Endodermal cell (in vitro differentiated cells): ENCODE measurements at regions not wholly inside any gene's neighbourhood (a gene's known extent, or its start where the extent isn't known, plus 50 kb on each side); places are given as distances from the start of the nearest gene placed in this dataset.

Experiments
- DNase-seq: peaks from one replicate; pipeline ENCODE4 v3.0.0-alpha.2; 2017
- H3K27ac ChIP-seq: 2 replicates; pipeline ENCODE4 v1.5.1; 2013; ENCODE audit warnings: mild to moderate bottlenecking, low read depth, low read length, moderate library complexity
- H3K27me3 ChIP-seq: 2 replicates; pipeline ENCODE4 v1.6.1; 2013; ENCODE audit warnings: mild to moderate bottlenecking, low read length, moderate library complexity; ENCODE audit not compliant: insufficient read depth, control insufficient read depth, poor library complexity, severe bottlenecking
- H3K36me3 ChIP-seq: 2 replicates; pipeline ENCODE4 v1.7.0; 2013; ENCODE audit warnings: mild to moderate bottlenecking, low read length, moderate library complexity; ENCODE audit not compliant: control insufficient read depth, insufficient read depth
- H3K4me1 ChIP-seq: one replicate; pipeline ENCODE4 v1.7.0; 2013; ENCODE audit warnings: low read length; ENCODE audit not compliant: control insufficient read depth, insufficient read depth
- H3K4me3 ChIP-seq: 2 replicates; pipeline ENCODE4 v1.5.1; 2013; ENCODE audit warnings: mild to moderate bottlenecking, low read length, moderate library complexity
- H3K9ac ChIP-seq: 2 replicates; pipeline ENCODE4 v1.6.1; 2013; ENCODE audit warnings: mild to moderate bottlenecking, low read length, moderate library complexity; ENCODE audit not compliant: poor library complexity, severe bottlenecking; ENCODE audit errors: extremely low read depth
- H3K9me3 ChIP-seq: 2 replicates; pipeline ENCODE4 v1.6.1; 2013; ENCODE audit warnings: mild to moderate bottlenecking, low read length, moderate library complexity; ENCODE audit not compliant: control insufficient read depth
- H3K27ac Mint-ChIP-seq: 2 replicates; pipeline ENCODE4 v1.8.0; 2020; ENCODE audit warnings: mixed read lengths
- H3K27me3 Mint-ChIP-seq: 2 replicates; pipeline ENCODE4 v1.8.0; 2021; ENCODE audit warnings: mild to moderate bottlenecking, mixed read lengths; ENCODE audit not compliant: insufficient read depth
- H3K36me3 Mint-ChIP-seq: 2 replicates; pipeline ENCODE4 v1.8.0; 2020; ENCODE audit warnings: low read depth, mixed read lengths
- H3K4me1 Mint-ChIP-seq: 2 replicates; pipeline ENCODE4 v1.8.0; 2020; ENCODE audit warnings: mixed read lengths
- H3K4me3 Mint-ChIP-seq: 2 replicates; pipeline ENCODE4 v1.8.0; 2020; ENCODE audit warnings: mild to moderate bottlenecking, moderate library complexity, mixed read lengths
- H3K9me3 Mint-ChIP-seq: 2 replicates; pipeline ENCODE4 v1.8.0; 2020; ENCODE audit warnings: mild to moderate bottlenecking, mixed read lengths
- WGBS, 2 experiments: methylation state at CpG; one replicate each; pipeline versions ENCODE4 v1.1.5 to v1.1.7; 2013; ENCODE audit warnings: missing lambda C conversion rate in 2 of 2, mixed read lengths in 1 of 2; ENCODE audit not compliant: insufficient coverage in 1 of 2, insufficient read length in 1 of 2; 5-methylcytosine and 5-hydroxymethylcytosine counted together
- TF ChIP-seq, protein P1 (sequence below): fragments of 200-600 bp; sonication (generic); conservative IDR thresholded peaks from 2 replicates; pipeline ENCODE4 v1.5.0; 2021; ENCODE audit warnings: antibody characterized with exemption, mild to moderate bottlenecking

DNA sequence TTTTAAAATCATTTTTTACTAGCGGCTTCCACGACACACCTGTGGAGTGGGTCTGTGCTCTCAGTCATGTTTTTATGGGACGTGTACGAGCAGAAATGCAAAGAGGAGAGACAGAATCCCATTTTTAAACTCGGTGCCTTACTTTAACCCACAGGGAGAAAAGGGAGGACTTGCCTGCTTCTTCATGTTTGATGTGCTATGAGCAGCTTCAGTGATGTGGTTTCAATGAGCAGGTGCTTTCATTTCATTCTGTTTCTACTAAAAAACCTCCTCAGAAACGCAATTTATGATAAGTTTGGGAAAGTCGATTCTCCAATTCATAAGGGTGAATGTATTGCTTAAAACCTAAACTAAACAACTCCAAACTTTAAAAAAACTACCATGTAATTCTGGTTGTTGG lies 537.2 kb downstream of the GATA3 start:
- Mint-ChIP-seq H3K36me3 (no peaks in the 10 kb centered on the region), H3K9me3 (no peaks in the 10 kb centered on the region), H3K4me1 (no peaks in the 10 kb centered on the region)

DNA sequence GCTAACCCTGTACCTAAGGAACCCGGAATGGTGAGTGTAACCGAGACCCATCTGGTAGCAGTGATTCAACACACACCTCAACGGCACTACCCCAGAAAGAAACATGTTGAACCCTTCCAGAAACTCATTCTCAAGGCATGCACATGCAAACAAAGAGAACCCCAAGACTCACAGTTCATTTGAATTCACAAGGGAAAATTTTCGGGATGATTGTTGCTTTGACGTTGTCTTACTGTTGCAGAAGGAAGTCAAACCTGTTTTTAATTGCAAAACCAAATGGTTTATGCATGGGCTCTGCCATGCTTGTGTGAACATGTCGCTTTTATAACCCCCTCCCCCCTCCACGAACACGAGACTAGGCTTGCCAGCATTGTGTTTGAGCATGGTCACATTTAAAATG lies 539.7 kb downstream of the GATA3 start:
- WGBS, 2 experiments, result 89 to 90% methylated on average over 3 to 8 of the region's 8 CpGs
- DNase-seq, result no peak

More for the DNA sequence above, 537.2 kb downstream of the GATA3 start:
- DNase-seq, result no peak
- no peak overlapping the region for H3K27ac Mint-ChIP-seq
- H3K27me3 Mint-ChIP-seq, result peaks cover 7% of the 10 kb centered on the region
- H3K4me3 Mint-ChIP-seq, result no peak overlapping the region
- H3K27me3 ChIP-seq, result no peaks in the 10 kb centered on the region
- TF ChIP-seq, protein P1, sequence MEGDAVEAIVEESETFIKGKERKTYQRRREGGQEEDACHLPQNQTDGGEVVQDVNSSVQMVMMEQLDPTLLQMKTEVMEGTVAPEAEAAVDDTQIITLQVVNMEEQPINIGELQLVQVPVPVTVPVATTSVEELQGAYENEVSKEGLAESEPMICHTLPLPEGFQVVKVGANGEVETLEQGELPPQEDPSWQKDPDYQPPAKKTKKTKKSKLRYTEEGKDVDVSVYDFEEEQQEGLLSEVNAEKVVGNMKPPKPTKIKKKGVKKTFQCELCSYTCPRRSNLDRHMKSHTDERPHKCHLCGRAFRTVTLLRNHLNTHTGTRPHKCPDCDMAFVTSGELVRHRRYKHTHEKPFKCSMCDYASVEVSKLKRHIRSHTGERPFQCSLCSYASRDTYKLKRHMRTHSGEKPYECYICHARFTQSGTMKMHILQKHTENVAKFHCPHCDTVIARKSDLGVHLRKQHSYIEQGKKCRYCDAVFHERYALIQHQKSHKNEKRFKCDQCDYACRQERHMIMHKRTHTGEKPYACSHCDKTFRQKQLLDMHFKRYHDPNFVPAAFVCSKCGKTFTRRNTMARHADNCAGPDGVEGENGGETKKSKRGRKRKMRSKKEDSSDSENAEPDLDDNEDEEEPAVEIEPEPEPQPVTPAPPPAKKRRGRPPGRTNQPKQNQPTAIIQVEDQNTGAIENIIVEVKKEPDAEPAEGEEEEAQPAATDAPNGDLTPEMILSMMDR, result no peak
- no peak overlapping the region for H3K9ac ChIP-seq
- H3K9me3 ChIP-seq, result no peaks in the 10 kb centered on the region
- H3K4me1 ChIP-seq, result no peaks in the 10 kb centered on the region
- H3K27ac ChIP-seq, result no peak overlapping the region
- no peaks in the 10 kb centered on the region for H3K36me3 ChIP-seq
- H3K4me3 ChIP-seq, result no peak overlapping the region
- 91 to 96% methylated on average over 7 of the region's 7 CpGs for WGBS, 2 experiments

DNA sequence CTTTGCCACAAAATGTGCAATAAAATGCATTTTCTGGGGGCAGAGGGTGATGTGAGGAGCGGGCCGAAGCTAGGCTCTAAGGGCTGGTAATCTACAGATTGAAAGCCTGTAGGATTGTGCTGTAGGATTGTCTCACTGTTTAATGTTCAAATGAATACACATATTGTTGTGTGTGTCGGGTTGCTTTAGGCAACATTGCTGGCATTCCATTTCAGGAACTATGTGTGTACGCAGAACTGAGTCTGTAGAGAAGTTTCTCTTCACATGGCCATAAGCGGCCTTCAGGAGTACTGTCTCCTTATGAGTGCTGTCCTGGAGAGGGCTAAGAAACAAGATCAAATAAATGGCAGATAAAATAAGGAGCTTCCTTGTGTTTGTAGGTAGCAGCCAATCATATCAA lies 540.2 kb downstream of the GATA3 start:
- TF ChIP-seq, protein P1, result no peak
- Mint-ChIP-seq H3K4me1 (no peaks in the 10 kb centered on the region), H3K36me3 (no peaks in the 10 kb centered on the region), H3K27ac (no peak overlapping the region), H3K4me3 (no peak overlapping the region), H3K9me3 (no peaks in the 10 kb centered on the region), H3K27me3 (peaks cover 7% of the 10 kb centered on the region)
- no peak for DNase-seq
- Histone ChIP-seq H3K36me3 (no peaks in the 10 kb centered on the region), H3K9me3 (no peaks in the 10 kb centered on the region), H3K27ac (no peak overlapping the region), H3K4me1 (no peaks in the 10 kb centered on the region), H3K27me3 (no peaks in the 10 kb centered on the region), H3K4me3 (no peak overlapping the region), H3K9ac (no peak overlapping the region)
- 95 to 100% methylated on average over 1 to 5 of the region's 5 CpGs for WGBS, 2 experiments

More for the DNA sequence above, 539.7 kb downstream of the GATA3 start:
- H3K9me3 Mint-ChIP-seq, result no peaks in the 10 kb centered on the region
- H3K27me3 Mint-ChIP-seq, result peaks cover 7% of the 10 kb centered on the region
- no peaks in the 10 kb centered on the region for H3K4me1 Mint-ChIP-seq
- TF ChIP-seq, protein P1, result no peak
- no peak overlapping the region for H3K4me3 ChIP-seq
- H3K9me3 ChIP-seq, result no peaks in the 10 kb centered on the region
- H3K27ac Mint-ChIP-seq, result no peak overlapping the region
- no peaks in the 10 kb centered on the region for H3K36me3 ChIP-seq
- no peak overlapping the region for H3K4me3 Mint-ChIP-seq
- no peak overlapping the region for H3K27ac ChIP-seq
- no peaks in the 10 kb centered on the region for H3K4me1 ChIP-seq
- H3K36me3 Mint-ChIP-seq, result no peaks in the 10 kb centered on the region
- H3K27me3 ChIP-seq, result no peaks in the 10 kb centered on the region
- no peak overlapping the region for H3K9ac ChIP-seq
